MM.1S (cell line): ENCODE measurements at regions not wholly inside any gene's neighbourhood (a gene's known extent, or its start where the extent isn't known, plus 50 kb on each side); places are given as distances from the start of the nearest gene placed in this dataset.

Experiments used
- CTCF ChIP-seq: fragments of 300-600 bp; sonication (generic); IDR thresholded peaks from 2 replicates; pipeline ENCODE4 v1.5.1; 2016; ENCODE audit warnings: antibody characterized with exemption, low read length, mixed read lengths
- EZH2 ChIP-seq: fragments of 300-600 bp; sonication (generic); optimal IDR thresholded peaks from 2 replicates; pipeline ENCODE3; 2017; ENCODE audit warnings: low read depth, mild to moderate bottlenecking, antibody characterized with exemption, low read length, mixed read lengths
- EZH2phosphoT487 ChIP-seq: fragments of 300-600 bp; sonication (generic); IDR thresholded peaks from 2 replicates; pipeline ENCODE4 v1.6.1; 2018; ENCODE audit warnings: antibody characterized with exemption, low read length

GRCh38 chr5:128870923-128871322, 94.4 kb upstream of the SLC27A6 start:
- no peak for TF ChIP-seq CTCF
- no peak for TF ChIP-seq EZH2phosphoT487
- TF ChIP-seq EZH2, result no peak
